Body of pancreas (tissue), 4 donors: ENCODE measurements at regions not wholly inside any gene's neighbourhood (a gene's known extent, or its start where the extent isn't known, plus 50 kb on each side); places are given as distances from the start of the nearest gene placed in this dataset.

Experiments used
- ATAC-seq: fragments of 150-250 bp; one replicate; pipeline ENCODE4 v1.9.1; 2016
- DNase-seq, 4 donors: peaks; one replicate each; pipeline ENCODE4 v3.0.0-alpha.2; 2019
- H3K27ac ChIP-seq, 4 donors: fragments of 200-600 bp; sonication (generic); 1 replicate in 3 of 4; 2 replicates in 1 of 4; pipeline versions ENCODE4 v1.5.1 to v1.6.1; 2016 to 2019; ENCODE audit warnings: mild to moderate bottlenecking in 1 of 4, mixed read lengths in 1 of 4, moderate library complexity in 1 of 4
- H3K27me3 ChIP-seq, 2 donors: fragments of 200-600 bp; sonication (generic); one replicate each; pipeline ENCODE4 v1.6.0; 2016; ENCODE audit warnings: mild to moderate bottlenecking in 1 of 2
- H3K36me3 ChIP-seq, 2 donors: fragments of 200-600 bp; sonication (generic); replicated peaks in 1 of 2; 2 replicates each; pipeline ENCODE4 v1.5.1; 2016; ENCODE audit warnings: low read depth in 2 of 2; ENCODE audit not compliant: insufficient read depth in 1 of 2
- H3K4me1 ChIP-seq: fragments of 200-600 bp; sonication (generic); one replicate; pipeline ENCODE4 v1.6.0; 2016
- H3K4me3 ChIP-seq, 2 donors: fragments of 200-600 bp; sonication (generic); 1 replicate in 1 of 2; 2 replicates in 1 of 2; pipeline ENCODE4 v1.5.1; 2016 to 2019
- H3K9me3 ChIP-seq, 3 donors: fragments of 200-600 bp; sonication (generic); 1 replicate in 2 of 3; 2 replicates in 1 of 3; pipeline ENCODE4 v1.5.1; 2016
- POLR2A ChIP-seq, 3 donors: fragments of 450-650 bp; IDR thresholded peaks; one replicate each; pipeline ENCODE4 v1.6.1; 2016; ENCODE audit warnings: antibody characterized with exemption in 3 of 3, mild to moderate bottlenecking in 2 of 3
- WGBS, 2 donors: methylation state at CpG; one replicate each; pipeline ENCODE4 v1.1.5; 2017; 5-methylcytosine and 5-hydroxymethylcytosine counted together
- intact Hi-C: fragments of 100-400 bp; cut with DNase I; formaldehyde crosslinking; loops from one replicate; pipeline ENCODE4 v1.15.1; 2023
- TF ChIP-seq, protein P1 (sequence below), 7 experiments: fragments of 450-650 bp in 4 of 7; fragments of 200-600 bp in 3 of 7; sonication (generic) in 3 of 7; IDR thresholded peaks; one replicate each; pipeline ENCODE4 v1.5.1; 2016 to 2019; ENCODE audit warnings: antibody characterized with exemption in 7 of 7

DNA sequence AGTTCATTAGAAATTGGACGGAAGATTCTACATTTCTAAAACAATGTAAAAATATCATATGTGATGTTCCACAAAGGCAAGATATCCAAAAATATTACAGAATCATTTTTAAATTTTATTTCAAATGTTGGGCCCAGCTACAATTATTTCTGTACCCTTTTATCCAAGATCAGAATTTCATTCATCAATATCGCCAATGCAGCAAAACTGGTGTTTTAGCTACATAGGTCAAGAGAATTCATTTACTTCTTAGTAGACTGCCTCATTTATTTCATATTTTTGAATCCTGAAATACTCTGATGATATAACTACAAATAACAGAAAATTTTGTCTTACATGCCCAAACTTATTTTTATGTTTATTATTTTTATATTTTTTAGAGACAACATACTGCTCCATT lies 143.1 kb downstream of the CMPK2 start:
- Histone ChIP-seq H3K4me1 (no peaks in the 10 kb centered on the region), H3K9me3 (no peaks in the 10 kb centered on the region), H3K27me3 (no peaks in the 10 kb centered on the region), H3K36me3 (no peaks in the 10 kb centered on the region), H3K4me3 (no peak overlapping the region), H3K27ac (no peak overlapping the region)
- intact Hi-C loops: no loop called here
- DNase-seq (no peak), ATAC-seq (no peak)
- TF ChIP-seq, protein P1, sequence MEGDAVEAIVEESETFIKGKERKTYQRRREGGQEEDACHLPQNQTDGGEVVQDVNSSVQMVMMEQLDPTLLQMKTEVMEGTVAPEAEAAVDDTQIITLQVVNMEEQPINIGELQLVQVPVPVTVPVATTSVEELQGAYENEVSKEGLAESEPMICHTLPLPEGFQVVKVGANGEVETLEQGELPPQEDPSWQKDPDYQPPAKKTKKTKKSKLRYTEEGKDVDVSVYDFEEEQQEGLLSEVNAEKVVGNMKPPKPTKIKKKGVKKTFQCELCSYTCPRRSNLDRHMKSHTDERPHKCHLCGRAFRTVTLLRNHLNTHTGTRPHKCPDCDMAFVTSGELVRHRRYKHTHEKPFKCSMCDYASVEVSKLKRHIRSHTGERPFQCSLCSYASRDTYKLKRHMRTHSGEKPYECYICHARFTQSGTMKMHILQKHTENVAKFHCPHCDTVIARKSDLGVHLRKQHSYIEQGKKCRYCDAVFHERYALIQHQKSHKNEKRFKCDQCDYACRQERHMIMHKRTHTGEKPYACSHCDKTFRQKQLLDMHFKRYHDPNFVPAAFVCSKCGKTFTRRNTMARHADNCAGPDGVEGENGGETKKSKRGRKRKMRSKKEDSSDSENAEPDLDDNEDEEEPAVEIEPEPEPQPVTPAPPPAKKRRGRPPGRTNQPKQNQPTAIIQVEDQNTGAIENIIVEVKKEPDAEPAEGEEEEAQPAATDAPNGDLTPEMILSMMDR (IDR thresholded peaks at IDR 0.05): no peak
- no peak for TF ChIP-seq POLR2A (IDR thresholded peaks at IDR 0.05)
- WGBS, 2 donors: 91 to 93% methylated on average over 2 of the region's 2 CpGs

DNA sequence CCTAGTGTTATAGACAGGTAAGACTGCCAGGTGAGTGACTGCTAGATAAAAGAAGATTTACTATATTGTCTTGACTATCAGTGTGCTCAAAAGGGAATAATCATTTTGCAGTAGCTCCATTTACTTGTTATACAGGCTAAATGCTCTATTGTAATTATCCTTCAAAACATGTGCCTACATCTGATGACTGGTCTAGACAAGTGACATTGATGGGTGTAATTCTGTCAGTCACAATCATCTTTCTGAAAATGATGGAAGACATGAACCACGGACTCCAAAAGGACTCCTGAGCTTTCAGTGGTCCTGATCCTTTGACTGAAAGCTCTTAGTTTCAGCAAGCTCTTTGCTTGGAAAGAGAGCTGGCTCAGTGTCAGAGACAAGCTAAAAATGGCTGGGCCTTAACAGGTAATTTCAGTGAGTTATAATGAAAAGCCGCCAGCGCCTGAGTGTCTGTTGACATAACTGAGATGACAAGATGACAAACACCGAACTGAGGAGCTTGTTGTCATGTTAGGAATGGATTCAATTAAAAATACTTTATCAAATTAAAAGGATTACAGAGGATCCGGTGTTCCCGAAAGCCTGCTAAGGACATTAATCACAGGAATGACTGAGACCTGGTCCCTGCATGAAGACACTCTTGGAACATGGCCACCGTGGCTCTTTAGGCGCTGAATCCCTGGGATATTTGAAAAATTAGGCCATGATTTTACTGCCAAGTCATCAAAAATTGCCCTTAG lies 141.7 kb downstream of the CMPK2 start:
- Histone ChIP-seq H3K4me3 (no peak overlapping the region), H3K9me3 (no peaks in the 10 kb centered on the region), H3K4me1 (no peaks in the 10 kb centered on the region), H3K27ac (no peak overlapping the region), H3K36me3 (no peaks in the 10 kb centered on the region), H3K27me3 (no peaks in the 10 kb centered on the region)
- no peak for DNase-seq
- ATAC-seq: no peak
- WGBS, 2 donors: 57 to 74% methylated on average over 8 of the region's 8 CpGs
- TF ChIP-seq, protein P1 (IDR thresholded peaks at IDR 0.05): no peak
- no peak for TF ChIP-seq POLR2A (IDR thresholded peaks at IDR 0.05)
- intact Hi-C loops: no loop called here

DNA sequence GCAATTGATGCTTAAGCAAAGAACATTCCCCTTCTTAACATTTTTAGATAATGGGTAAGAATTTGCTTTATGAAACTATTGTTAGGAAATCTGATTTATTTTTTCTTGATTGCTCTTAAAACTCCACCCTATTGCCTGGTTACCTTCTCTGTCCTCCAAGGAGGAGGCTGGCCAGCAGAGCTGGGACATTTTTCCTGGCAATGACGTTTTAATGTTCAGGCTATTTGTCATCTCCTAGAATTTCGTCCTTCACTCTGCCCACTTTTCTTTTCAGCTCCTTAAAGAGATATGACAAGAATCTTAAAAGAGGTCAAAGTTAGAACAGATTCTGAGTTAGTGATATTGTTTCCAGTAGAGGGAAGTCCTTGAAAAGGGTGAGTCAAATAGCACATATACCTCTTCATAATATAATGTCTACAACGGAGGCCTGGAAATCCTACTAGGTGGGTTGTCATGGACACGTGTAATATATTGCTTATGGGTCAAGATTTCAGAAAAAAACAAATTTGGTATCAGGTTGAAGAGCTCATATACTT lies 141.0 kb downstream of the CMPK2 start:
- no peak overlapping the region for H3K4me3 ChIP-seq
- H3K27ac ChIP-seq: no peak overlapping the region
- DNase-seq (no peak), ATAC-seq (no peak)
- no peaks in the 10 kb centered on the region for H3K9me3 ChIP-seq
- no peak for TF ChIP-seq POLR2A (IDR thresholded peaks at IDR 0.05)
- TF ChIP-seq, protein P1 (IDR thresholded peaks at IDR 0.05): no peak
- H3K4me1 ChIP-seq: no peaks in the 10 kb centered on the region
- 43 to 57% methylated on average over 4 of the region's 4 CpGs for WGBS, 2 donors
- no peaks in the 10 kb centered on the region for H3K36me3 ChIP-seq
- H3K27me3 ChIP-seq: no peaks in the 10 kb centered on the region
- intact Hi-C loops: no loop called here

DNA sequence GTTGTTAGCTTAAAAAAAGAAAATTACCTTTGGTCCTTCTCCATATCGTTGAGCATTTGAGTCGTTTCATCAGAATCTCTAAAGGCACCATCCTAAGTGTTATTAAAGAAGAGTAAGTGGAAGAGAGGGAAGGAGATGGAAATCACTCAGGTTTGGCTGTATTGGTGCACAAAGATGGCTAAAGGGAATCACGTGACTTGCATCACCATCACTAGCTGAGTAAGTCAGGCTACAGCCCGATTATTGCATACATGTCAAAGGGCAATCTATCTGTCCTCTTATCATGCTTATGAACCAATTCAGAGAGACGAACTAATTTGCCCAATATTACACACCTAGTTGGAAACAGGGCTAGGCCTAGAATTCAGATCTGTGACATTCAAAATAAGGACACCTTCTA lies 137.6 kb downstream of the CMPK2 start:
- intact Hi-C loops: no loop called here
- Histone ChIP-seq H3K9me3 (no peaks in the 10 kb centered on the region), H3K4me1 (no peaks in the 10 kb centered on the region), H3K4me3 (no peak overlapping the region), H3K27ac (no peak overlapping the region), H3K36me3 (no peaks in the 10 kb centered on the region), H3K27me3 (no peaks in the 10 kb centered on the region)
- TF ChIP-seq, protein P1 (IDR thresholded peaks at IDR 0.05): no peak
- TF ChIP-seq POLR2A (IDR thresholded peaks at IDR 0.05): no peak
- no peak for ATAC-seq
- WGBS, 2 donors: 70 to 73% methylated on average over 5 of the region's 5 CpGs
- no peak for DNase-seq

DNA sequence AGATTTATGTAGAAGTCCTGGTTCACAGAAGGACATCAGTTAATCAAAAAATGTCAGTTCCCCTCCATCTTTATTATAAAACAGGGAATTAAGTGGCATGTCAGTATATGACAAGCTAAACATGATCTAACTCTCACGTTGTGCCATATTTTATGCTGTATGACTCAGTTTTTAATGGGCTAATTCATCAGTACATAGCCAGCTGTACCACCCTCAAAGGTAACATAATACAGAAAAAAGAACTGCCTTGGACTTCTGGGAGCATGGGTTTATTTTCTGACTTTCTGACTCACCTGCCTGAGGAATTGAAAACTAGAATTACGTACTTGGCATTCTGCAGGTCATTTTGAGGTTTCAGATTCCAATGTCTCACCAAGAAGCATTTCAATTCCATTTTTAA lies 135.7 kb downstream of the CMPK2 start:
- no peak for TF ChIP-seq POLR2A (IDR thresholded peaks at IDR 0.05)
- TF ChIP-seq, protein P1 (IDR thresholded peaks at IDR 0.05): no peak
- Histone ChIP-seq H3K27me3 (no peaks in the 10 kb centered on the region), H3K4me1 (no peaks in the 10 kb centered on the region), H3K36me3 (no peaks in the 10 kb centered on the region), H3K27ac (no peak overlapping the region), H3K9me3 (no peaks in the 10 kb centered on the region), H3K4me3 (no peak overlapping the region)
- ATAC-seq: no peak
- 64 to 69% methylated on average over 2 of the region's 2 CpGs for WGBS, 2 donors
- intact Hi-C loops: no loop called here
- no peak for DNase-seq
